ENCODE measurements at regions not wholly inside any gene's neighbourhood (a gene's known extent, or its start where the extent isn't known, plus 50 kb on each side); places are given as distances from the start of the nearest gene placed in this dataset.

DNA sequence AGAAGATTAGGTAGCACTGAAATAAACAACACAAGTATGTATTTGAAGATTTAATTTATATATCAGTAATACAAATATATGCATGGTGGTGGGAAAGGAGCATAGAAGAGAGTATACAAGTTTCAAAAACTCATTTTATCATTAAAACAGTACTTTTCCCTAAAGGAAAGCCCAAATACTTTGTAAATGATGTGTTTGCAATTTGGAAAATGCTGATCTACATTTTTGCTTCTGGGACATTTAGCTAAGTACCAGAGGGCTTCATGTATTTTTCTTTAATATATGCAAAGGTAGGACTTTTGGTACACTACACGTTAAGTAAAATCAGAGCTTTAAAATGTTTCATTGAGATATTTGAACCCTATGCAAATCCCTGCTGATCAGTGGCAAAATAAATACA is 1624.2 kb downstream of the SUCLG1 start:
- TF ChIP-seq, protein P1, sequence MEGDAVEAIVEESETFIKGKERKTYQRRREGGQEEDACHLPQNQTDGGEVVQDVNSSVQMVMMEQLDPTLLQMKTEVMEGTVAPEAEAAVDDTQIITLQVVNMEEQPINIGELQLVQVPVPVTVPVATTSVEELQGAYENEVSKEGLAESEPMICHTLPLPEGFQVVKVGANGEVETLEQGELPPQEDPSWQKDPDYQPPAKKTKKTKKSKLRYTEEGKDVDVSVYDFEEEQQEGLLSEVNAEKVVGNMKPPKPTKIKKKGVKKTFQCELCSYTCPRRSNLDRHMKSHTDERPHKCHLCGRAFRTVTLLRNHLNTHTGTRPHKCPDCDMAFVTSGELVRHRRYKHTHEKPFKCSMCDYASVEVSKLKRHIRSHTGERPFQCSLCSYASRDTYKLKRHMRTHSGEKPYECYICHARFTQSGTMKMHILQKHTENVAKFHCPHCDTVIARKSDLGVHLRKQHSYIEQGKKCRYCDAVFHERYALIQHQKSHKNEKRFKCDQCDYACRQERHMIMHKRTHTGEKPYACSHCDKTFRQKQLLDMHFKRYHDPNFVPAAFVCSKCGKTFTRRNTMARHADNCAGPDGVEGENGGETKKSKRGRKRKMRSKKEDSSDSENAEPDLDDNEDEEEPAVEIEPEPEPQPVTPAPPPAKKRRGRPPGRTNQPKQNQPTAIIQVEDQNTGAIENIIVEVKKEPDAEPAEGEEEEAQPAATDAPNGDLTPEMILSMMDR (IDR thresholded peaks at IDR 0.05; ENCODE audit: poor library complexity) = no peak
- TF ChIP-seq EZH2 (IDR thresholded peaks at IDR 0.05; ENCODE audit: borderline replicate concordance) = no peak
- TF ChIP-seq EZH2phosphoT487 (IDR thresholded peaks at IDR 0.05; ENCODE audit: low read depth, severe bottlenecking, unreplicated experiment) = no peak
